Anterior cingulate cortex (tissue), 58 donors: ENCODE measurements at regions not wholly inside any gene's neighbourhood (a gene's known extent, or its start where the extent isn't known, plus 50 kb on each side); places are given as distances from the start of the nearest gene placed in this dataset.

Experiments used
- DNase-seq, 58 donors: peaks; one replicate each; lab custom pipeline; 2025; lab: John Stamatoyannopoulos, UW

DNA sequence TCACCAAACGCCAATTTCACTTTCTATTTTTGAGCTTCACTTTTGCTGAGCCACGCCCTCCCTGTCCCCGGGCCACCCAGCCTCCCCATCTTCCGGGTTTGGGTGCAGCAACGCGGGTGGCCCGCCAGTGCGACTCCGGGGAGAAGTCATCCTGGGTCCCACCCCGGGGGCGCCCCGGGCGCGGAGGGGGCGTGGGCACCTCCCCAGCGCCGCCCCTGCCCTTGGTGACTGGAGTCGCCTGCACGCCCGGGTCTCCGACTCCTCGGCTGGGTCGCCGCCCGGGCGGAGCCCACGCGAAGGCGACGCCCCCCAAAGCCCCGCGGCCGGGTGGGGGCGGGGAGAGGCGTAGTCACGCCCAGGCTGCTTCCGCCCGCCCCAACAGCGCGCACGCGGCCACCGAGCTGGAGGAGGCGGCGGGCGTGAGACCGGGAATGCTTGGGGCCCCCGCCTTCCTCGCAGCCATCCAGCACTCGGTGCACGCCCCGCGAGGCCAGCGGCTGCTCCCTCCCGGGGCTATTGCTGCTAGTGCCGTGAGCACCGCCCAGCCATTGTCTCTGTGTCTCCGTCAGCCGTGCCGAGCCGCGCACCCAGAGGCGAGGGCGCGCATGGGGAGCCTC lies 362.1 kb upstream of the AMELY start:
- DNase-seq: peak in 30 of 58 donors; percentile 0 to 44 (median 7)

DNA sequence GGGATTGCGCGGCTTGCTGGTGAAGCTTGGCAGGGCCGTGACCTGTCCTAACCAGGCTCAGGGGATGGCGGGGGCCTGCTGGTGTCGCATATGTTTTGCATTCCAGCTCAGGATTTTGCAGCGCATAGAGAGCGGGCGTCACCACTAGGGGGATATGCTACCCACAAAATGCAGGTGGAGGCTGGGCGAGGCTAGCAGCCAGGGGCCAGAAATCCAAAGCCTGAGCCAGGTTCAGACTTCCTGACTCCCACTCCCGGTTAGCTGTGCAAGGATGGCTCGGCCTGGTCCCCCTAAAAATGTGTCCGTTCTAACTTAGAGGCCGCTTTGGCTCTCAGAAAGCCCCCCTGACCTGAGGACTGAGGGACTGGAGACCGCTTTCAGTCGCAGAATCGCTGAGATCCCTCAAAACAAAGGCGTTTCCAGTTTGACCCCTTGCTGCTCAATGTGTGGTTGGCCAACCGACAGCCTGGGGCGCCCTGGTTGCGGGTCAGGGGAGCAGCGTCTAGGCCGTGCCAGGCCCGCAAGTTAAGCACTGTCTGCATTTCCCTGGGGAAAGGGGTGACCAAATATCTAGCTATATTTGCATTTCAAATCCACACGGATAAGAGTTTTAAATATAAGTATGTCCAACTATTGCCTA lies 361.1 kb upstream of the AMELY start:
- DNase-seq: peak in 29 of 58 donors; percentile 0 to 21 (median 2)

DNA sequence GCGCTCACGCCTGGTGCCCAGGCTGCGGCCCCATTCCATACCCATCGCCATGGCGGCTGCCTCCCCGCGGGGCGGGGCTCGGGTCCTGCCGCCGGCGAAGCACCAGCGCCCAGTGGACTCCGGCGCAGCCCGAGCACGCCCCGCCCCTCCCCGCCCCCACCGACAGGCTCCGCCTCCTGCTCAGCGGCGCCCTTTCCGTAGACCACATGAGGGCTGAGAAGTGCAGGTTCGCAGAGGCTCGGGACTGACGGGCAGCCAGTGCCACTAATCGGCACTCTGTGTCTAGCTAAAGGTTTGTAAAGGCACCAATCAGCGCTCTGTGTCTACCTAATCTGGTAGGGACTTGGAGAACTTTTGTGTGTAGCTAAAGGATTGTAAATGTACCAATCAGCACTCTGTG lies 352.2 kb upstream of the AMELY start:
- DNase-seq: peak in 2 of 58 donors; percentile 0

DNA sequence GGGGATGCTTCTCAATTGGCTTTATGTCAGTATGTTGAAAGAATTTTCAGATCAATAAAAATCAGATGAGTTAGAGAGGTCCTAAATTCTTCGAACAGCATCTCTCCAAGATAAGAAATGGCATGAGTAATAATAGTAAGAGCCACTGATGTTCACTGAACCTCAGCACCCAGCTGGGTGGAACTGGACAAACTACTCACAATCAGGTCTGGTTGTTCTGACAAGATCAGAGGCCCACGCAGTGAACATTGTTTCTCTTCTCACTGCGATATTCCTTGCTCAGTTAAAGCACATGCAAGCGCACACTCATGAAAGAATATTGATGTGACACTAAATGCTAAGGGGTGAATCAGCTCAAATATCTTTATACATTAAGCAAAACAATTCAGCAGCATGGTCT lies 351.0 kb upstream of the AMELY start:
- DNase-seq: no peak

DNA sequence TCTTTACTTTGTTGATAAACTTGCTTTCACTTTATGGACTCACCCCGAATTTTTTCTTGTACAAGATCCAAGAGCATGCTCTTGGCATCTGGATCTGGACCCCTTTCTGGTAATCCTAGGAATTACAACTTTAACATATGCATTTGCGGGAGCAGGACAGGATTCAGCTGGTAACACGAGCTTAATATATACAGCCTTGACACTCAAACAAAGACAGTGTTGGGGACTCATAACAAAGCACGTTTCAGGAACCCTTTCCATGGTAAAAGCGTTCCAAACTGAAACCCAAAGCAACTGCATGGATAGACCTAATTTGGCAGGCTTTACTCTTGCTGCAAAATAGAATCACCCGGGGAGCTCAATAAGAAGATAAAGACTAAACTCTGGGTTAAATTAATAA lies 349.7 kb upstream of the AMELY start:
- DNase-seq: no peak

DNA sequence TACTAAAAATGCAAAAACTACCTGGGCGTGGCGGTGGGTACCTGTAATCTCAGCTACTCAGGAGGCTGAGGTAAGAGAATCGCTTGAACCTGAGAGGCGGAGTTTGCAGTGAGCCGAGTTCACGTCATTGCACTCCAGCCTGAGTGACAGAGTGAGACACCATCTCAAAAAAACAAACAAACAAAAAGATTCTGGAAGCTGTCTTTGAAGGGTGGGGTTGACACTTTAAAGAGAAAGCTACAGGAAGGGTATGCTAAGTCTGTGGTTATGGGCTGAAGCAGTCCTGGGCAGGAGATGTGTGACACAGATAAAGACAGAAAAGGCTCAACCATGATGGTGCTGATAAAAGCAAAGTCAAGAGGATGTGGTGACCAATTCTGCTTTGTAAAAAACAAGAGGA lies 328.5 kb upstream of the AMELY start:
- no peak for DNase-seq

DNA sequence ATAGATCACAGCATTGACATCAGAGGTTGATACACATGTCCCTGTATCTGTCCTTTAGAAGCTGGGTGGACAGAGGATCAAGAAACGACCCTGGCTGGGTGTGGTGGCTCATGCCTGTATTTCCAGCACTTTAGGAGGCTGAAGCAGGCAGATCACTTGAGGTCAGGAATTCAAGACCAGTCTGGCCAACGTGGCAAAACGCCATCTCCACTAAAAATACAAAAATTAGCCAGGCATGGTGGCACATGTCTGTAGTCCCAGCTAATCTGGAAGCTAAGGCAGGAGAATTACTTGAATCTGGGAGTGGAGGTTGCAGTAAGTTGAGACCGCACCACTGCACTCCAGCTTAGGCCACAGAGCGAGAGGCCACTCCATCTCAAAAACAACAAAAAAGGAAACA lies 300.4 kb upstream of the AMELY start:
- DNase-seq: no peak

DNA sequence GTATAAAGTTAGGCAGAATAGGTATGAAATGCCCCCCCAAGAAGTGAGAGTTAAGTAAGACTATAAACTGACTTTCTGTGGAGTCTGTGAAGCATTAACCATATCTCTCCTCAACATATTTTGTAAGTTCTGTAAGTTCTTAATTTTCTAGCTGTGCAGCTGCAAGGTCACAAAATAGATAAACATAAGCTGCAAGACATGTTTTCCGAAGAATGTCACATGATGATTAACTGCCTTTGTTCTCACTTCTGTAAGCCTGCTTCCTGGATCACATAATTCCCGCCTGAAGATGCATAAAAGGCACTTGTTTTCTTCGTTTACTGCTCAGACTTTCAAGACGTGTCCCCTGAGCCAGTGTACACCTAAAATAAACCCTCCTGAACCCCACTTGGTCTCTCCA lies 292.9 kb upstream of the AMELY start:
- no peak for DNase-seq

DNA sequence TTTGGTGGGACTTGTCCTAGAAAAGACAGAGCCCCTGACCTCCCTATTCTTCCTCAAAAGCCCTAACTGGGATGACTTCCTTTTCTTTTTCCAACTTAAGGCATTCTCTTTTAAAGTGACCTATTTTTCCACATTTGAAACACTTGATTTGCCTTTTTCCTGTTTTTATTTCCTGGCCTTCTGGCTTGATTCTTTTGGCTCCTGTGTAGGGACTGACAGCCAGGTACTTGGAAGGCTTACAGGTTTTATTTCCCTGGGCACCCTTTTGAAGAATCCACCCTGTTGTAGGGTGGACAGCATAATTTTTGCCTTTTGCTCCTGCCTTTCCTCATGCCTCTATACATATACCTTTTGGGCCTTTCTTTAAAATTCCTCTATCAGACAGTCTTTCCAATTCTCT lies 271.0 kb upstream of the AMELY start:
- DNase-seq: no peak

DNA sequence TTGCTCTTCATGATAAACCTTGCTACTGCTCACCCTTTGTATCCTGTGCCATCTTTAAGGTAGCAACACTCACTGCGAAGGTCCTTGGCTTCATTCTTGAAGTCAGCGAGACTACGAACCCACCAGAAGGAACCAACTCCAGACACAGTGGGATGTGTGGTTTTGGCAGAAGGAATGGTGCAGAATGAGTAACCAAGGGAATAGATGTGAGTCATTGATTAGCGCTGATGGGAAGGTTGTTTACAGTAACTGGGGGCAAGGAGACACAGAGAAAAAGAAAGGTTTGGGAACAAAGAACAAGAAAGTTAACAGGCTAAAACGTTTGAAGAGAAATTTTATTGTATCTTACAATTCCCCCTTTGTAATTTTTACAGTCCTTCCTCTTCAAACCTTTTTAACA lies 266.1 kb upstream of the AMELY start:
- no peak for DNase-seq

DNA sequence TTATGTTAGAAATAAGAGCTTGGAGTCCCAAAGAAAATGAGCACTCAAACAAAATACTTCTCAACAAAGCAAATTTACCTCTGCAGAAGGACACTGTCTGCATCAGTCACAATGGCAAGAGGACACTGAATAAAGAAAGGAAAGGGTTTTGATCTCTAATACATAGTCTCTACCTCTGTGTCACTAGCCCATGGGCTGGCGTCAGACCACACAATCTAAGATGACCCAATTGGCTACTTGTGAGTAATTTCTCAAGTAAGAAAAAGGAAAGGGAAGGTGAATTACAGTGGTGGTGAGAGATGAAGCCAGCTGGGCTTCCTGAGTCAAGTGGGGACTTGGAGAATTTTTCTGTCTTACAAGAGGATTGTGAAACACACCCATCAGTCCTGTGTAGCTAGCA lies 257.9 kb upstream of the AMELY start:
- no peak for DNase-seq

DNA sequence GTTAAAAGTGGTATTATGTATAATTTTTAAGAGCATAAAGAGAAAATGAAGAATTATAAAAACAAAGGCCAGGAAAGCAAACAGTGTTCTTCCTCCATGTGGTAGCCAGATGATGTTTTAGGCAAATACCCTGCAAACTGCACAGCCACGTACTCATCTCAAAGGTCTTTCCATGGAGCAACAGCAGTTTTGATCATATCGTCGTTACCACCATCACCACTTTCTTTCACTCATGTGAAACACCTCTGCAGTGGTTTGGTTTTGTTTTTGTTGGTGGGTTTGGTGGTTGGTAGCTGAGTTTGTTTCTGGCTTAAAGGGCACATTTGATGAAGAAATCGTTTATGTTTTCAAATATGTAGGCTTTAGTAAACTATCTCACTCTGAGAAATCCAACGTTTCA lies 229.9 kb upstream of the AMELY start:
- DNase-seq: no peak
